ENCODE measurements at regions not wholly inside any gene's neighbourhood (a gene's known extent, or its start where the extent isn't known, plus 50 kb on each side); places are given as distances from the start of the nearest gene placed in this dataset.

DNA sequence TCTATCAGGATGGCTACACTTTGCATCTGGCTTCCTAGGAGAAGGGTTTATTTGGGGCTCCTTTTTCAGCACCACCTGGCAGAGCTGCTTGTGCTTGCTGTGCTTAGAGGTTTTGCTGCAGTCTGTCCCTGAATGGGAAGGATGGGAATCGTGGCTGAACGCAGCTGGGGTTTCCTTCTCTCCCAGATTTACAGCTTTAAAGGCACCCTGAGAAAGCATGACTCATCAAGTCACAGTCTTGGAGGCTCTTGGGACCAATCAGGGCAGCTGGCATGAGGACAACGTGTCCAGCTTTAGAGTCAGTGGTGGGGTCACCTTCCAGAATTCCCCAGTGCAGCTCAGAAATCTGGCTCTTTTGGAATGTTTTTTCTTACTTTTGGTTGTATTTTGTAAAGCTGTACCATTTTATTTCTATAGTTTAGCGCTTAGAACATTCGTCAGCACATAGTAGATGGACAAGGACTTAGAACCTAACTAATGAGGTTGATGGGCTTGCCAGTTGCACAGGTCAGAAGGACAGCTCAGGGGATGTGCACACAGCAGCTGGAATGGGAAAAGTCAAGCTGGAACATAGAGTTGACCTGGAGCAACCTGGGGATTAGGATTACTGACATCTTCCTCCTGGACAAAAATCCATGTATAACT lies 222.6 kb downstream of the PRDM2 start:
- DNase-seq (ENCODE audit: low read depth), result no peak

DNA sequence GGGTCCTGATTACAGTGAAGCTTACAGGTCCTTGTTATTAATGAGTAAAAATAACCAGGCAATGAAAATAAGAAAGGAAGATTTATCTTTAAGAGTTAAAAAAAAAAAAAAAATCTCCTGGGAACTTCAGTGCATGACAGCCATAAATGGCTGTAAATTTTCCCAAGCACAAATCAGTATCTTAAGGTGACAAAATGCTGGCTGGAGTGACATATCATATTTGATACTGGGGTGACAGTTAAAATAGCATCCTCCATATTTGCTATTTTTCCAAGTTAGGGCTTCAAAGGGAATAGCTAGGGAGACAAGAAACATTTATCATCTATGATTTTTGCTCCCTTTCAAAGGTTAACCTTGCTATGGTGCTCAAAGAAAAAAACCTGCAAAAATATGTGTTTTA lies 226.6 kb downstream of the PRDM2 start:
- DNase-seq (ENCODE audit: low read depth), result no peak

DNA sequence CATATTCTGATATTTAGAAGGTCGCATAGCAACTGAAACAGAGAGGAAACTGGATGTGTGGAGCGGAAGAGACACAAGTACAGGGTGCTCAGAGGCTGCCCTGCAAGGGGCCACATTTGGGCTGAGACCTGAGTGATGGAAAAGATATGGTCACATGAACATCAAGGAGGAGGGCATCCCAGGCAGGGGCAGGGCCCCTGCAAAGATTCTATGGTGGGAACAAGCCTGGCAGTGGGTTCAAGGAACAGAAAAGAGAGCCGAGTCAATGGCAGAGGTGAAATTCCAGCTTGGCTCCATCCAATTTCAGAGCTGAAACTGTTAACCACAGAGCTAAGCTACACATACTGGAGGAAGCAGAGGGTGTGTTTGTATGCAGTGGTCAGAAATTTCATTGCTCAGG lies 227.7 kb downstream of the PRDM2 start:
- no peak for DNase-seq (ENCODE audit: low read depth)

DNA sequence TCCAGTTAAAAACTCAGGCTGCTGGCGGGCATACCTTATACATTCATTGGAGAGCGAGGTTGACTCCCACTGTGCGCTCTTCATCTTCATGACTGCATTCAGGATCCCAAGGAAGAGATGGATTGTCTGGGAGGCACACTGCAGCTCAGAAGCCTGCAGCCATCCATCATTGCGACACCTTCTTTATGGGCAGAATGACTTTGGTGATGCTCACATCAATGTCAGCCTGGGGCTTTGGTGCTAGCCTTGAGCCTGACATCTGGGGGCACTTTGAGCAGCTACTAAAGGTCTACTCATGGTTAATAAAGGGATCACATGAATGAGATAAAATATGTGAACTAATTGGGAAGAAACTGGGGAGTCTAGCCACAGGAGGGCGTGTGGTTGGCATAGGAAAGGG lies 229.3 kb downstream of the PRDM2 start:
- DNase-seq (ENCODE audit: low read depth), result no peak

DNA sequence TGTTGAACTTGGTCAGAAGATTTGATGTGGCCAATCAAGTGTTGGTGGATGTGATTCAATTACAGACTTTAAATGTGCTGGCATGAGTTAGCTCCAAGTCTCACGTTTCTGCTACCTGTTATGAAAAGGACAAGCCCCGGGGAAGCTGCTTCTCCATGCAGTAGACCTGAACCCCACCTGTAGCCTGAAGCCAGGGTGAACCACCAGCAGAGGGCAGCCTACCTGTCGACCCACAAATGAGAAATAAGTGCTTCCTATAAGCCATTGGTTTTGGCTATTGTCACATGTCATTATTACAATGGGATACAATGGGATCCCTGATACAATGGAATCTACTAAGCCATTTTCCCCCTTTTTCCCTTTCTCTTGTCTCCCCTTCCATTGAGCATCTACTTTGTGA lies 230.2 kb downstream of the PRDM2 start:
- DNase-seq (ENCODE audit: low read depth), result peak; percentile 5

DNA sequence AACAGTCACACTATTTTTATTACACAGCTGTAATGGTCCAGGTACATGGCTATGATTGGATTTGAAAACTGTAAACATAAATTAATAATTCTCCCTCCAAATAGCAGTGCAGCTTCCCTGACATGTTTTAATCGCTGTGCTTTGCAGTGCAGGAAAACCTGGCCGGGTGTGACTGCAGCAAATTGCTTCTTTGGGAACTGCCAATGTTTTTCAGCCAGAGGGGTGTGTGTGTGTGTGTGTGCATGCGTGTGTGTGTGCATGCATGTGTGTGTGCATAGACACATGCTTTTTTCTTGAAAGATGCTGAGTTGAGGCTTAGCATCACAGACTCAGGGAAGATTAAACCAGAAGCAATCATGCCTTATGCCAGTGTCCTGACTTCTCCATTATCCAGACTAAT lies 231.2 kb downstream of the PRDM2 start:
- DNase-seq (ENCODE audit: low read depth), result no peak

DNA sequence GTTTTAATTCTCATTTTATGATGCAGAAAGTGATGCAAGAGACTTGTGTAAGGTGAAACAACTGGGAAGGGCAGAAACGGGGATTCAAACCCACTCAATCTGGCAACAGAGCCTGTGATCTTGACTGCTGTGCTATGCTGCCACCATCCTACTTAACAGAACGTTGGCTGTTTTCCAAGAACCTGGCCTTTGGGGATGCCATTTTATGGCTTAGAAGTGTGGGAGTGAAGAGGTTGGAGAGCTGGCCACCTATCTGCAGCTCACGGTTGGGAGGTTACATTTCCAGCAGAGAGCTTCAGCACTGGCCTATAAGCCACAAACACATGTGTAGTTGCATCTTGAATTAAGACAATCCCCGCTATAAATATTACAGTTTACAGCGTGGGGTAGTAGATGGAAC lies 235.3 kb downstream of the PRDM2 start:
- no peak for DNase-seq (ENCODE audit: low read depth)

DNA sequence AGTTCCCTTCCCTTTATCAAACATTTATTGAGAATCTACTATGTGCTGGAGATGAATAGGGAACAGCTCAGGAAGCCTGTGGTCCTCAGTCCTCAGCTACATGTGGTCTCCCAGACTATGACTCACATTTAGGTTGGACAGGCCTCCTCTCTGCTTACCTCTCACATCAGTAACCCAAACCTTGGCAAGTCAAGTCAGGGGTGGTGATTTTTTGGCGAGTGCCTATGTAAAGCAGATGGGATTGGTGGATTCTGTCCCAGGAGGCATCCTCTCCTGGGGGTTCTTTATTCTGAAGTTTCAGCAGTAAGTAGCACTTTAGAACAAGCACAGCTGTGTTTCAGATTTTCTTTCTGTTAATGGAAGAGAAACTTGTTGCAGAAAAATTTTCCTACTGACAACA lies 241.3 kb downstream of the PRDM2 start:
- DNase-seq (ENCODE audit: low read depth), result no peak

DNA sequence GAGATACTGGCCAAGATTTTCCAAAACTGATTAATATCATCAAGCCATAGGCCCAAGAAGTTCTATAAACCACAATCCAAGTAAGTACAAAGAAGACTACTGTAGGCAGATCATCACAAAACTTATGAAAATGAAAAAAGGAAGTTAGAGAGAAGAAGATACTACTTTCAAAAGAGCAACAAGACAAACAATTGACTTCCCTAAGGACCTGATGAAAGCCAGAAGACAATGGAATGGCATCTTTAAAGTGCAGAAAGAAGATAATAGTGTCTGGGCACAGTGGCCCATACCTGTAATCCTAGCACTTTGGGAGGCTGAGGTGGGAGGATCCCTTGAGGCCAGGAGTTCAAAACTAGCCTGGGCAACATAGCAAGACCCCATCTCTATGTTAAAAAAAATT lies 243.1 kb downstream of the PRDM2 start:
- DNase-seq (ENCODE audit: low read depth), result no peak

DNA sequence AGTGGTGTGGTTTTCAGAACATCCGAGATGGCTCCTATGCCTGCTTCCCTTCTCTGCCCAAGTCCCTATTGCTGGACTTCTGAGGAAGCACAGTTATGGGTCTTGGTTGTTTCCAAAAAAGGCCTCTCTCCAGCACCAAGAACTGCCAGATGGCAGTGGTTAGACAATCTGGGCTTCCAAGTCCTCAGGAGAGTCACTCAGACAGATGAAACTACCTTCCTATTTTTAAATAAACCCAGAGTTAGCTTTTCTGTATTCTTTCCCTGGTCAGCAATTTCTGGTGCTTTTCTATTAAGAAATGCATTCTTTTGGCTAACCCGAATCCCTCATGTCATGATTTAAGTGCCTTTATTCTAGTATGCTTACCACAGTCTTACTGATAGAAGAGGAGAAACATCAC lies 245.9 kb downstream of the PRDM2 start:
- DNase-seq (ENCODE audit: low read depth), result no peak

DNA sequence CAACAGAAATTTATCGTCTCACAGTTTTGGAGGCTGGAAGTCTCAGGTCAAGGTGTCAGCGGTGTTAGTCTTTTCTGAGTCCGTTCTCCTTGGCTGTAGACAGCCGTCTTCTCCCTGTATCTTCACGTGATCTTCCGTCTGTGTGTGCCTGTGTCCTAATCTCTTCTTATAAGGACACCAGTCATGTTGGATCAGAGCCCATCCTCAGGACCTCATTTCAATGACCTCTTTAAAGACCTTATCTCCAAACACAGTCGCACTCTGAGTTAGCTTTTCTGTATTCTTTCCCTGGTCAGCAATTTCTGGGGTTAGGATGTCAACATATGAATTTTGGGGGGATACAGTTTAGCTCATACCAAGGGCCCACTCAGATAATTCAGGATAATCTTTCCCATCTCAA lies 247.7 kb downstream of the PRDM2 start:
- no peak for DNase-seq (ENCODE audit: low read depth)

DNA sequence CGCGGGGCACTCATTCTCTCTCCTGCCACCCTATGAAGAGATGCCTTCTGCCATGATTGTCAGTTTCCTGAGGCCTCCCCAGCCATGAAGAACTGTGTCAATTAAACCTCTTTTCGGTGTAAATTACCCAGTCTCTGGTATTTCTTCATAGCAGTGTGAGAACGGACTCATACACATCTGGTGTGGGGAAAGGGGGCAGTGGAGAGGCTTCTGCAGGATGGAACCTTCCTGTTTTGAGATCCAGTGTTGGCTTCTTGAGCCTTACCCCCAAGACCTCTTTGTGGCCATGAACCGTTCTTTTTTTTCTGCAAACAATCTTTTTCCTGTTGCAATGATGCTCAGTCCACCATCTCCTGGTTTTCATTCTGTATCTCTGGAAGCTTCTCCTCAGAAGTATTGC lies 248.4 kb downstream of the PRDM2 start:
- no peak for DNase-seq (ENCODE audit: low read depth)

DNA sequence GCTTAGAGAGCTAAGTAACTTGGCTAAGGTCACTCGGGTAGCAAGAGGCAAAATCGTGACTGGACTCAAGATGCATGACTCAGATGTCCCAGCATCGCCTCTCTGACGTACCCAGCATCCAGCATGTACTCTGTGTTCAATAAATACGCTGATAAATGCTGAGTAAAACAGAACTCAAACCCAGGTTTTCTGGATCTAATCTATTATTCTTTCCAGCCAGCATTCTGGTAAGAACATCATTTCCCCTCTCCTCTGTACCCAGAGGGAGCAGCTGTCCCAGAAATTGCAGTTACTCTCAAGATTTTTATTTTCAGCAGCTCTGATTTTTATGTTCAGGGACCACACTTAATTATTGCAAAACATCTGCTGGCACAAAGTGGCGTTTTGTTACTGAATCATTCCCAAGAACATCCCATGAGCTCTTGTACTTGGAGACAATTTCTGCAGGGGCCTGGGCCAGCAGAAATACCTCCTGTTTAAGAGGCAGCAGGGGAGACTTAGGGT lies 249.0 kb downstream of the PRDM2 start:
- DNase-seq (ENCODE audit: low read depth), result no peak

DNA sequence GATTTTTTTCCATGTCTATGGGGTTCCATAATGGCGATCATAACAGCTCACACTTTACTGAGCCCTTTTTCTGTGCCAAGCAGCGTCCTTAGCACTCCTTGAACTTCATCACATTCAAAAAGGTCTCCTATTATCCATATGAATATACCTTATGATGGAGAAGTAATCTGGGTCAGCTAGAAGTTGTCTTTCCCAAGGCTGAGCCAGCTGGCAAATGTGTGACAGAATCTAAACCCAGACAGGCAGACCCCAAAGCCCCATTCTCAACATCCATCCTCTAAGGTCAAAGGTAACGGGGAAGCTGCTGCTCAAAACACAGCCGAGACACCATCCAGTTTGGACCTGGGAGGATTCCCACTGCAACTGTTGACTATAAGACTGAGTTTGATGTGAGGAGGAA lies 249.6 kb downstream of the PRDM2 start:
- DNase-seq (ENCODE audit: low read depth), result no peak

DNA sequence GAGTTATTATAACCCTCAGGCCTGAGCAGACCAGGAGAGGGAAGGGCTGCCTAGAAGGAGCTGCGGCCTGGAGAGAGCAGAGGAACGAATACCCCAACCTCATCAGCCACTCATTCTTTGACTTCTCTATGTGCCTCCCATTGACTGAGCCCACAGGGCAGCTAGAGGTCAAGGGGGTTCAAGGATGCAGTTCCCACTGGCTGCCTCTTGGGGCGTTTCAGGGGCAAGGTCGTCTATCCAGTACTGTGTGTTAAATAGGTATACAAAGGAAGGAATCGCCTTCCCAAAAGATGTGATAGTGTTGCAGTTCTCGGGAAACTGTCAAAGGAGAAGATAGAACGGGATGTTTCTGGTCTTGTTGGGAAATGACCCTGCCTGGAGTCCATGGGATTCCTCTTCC lies 250.6 kb downstream of the PRDM2 start:
- DNase-seq (ENCODE audit: low read depth), result no peak

DNA sequence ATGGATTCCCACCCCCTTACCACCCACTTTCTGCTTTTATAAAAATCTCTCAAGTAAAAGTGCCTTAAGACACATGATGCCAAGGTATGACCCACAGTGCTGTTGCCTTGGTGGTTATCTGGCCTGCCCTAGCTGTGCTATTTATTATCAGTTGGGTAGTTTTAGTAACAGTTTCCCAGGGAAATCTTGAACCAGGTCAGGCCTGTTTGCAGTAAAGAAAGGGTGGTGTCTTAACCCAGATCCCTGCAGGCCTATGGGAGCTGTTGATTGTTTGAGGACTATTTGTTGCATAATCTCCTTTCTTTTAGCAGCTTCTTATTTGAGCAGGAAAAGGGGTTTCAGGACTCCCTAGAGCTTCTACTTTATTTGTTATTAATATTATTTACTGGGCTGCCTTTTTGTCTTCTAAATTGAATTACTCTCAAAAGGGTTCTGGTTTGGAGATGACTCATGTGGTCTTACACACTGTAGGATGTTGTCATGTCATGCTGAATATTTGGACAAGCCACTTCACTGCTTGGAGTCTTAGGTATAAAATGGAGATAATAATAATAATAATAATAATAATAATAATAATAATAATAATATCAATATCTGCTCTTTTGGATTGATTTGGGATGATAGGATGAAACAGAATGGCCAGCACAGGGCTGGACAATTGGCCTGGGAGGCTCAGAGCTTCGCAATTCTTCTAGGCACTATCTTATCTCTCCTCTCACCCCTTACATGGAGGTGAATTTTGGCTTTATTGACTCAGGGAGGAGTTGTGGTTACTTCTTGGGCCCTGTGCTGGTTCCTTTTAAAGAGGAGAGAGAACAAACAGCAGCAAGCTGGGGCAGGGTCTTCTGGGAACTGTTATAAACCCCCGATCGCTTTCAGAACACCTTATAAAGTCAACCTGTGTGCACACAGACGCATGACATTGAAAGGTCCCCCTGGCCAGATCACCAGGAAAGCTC lies 252.1 kb downstream of the PRDM2 start:
- no peak for DNase-seq (ENCODE audit: low read depth)

DNA sequence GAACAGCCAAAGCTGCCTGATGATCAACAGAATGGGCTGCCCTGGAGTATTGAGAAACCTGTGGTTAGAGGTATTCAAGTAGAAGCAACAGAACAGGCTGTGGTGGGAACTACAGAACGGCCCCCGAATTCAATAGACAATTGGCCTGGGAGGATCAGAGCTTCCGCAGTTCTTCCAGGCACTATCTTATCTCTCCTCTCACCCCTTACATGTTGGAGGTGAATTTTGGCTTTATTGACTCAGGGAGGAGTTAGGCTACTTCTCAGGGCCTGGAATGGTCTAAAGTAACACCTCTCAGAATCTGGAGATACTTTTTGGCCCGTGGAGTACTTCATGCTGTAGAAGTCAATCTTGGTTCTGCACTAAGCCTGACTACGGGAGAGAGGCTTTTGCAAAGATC lies 253.0 kb downstream of the PRDM2 start:
- no peak for DNase-seq (ENCODE audit: low read depth)

DNA sequence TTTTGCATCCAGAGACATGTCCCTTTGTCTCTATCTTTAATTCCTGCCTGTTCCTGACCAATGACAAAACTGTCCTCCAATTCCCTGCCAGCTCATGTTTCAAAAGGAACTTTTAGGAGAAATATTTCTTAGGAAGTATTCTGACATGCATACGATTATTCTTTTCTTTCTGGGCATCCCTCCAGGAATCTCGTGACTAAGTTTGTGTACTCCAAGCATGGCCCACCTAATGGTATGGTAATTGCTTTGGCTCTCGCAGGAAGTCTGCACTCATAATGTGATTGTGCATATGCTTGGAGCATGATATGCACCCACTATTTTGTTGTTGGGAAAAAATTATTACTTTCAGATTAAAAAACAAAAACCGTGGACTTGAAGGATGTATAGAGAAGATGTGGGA lies 256.4 kb downstream of the PRDM2 start:
- DNase-seq (ENCODE audit: low read depth), result no peak

DNA sequence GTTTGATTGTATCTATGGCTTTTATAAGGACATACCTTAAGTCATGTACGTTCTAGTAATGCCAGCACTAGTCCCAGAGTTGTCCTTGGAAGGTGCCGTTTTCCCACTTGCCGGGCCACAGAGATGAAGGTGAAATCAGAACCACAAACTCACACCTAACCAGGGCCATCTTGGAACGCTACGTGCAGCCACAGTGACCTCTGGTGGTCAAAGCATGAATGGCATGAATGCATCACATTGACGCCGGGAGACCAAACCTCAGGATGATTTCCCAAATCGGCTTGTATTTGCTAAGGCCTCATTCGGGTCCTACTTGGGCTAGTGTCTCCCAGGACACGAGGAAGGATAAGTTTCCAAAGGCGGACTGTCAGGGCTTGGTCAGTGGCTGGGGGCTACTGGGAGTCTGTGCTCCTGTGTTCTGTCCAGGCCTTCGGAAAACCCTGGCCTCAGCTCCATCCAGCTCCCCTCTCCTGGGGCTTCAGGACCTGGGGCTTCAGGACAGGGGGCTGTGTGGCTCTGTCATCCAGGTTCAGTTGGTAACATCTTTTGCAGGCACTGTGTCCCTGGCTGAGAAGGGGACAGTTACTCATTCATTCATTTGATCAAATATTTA lies 260.5 kb downstream of the PRDM2 start:
- peak; percentile 45 for DNase-seq (ENCODE audit: low read depth)

DNA sequence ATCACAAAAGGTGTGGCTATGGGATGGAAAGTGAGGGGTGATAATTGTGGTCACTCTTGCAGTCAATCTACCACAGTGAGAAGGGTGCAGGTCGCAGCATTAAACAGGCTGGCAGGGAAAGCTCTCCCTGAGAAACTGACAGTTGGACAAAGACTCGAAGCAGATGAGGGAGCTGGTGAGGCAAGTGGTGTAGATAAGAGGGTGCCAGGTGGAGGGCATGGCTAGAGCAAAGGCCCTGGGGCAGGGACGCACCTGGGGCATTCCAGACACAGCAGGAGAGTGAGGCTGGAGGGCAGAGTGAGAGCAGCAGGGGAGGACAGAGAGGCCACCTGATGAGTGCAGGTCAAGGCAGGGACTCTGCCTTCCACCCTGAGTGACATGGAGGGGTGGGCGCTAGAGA lies 264.8 kb downstream of the PRDM2 start:
- DNase-seq (ENCODE audit: low read depth), result no peak

DNA sequence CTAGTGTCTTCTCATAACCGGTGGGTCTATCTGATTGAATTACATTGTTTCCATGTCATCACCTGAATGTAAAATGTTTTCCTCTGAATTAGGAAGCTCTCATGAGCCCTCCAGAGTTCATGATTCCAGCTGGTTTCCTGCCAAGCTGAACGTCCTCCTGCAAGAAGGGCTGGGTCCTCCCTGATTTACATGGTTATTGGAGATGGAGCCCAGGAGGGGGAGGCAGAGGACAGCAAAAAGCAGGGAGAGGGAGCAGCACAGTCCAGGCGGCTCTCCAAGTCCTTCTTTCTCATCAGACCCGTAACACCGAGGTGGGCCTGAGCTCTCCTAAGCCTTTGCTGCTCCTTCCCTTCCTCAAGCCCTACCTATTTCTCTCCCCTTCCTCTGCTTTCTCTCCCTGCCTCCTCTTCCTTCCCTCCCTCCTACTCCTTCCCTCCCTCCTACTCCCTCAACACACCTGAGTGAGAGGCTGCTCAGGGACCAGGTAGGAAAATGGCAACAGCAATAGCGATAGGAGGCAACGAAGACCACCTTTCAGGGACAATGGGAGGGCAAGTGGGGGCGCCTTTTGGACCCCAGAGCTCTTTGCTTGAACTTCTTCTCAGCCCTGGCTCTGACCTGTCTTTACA lies 265.9 kb downstream of the PRDM2 start:
- no peak for DNase-seq (ENCODE audit: low read depth)

DNA sequence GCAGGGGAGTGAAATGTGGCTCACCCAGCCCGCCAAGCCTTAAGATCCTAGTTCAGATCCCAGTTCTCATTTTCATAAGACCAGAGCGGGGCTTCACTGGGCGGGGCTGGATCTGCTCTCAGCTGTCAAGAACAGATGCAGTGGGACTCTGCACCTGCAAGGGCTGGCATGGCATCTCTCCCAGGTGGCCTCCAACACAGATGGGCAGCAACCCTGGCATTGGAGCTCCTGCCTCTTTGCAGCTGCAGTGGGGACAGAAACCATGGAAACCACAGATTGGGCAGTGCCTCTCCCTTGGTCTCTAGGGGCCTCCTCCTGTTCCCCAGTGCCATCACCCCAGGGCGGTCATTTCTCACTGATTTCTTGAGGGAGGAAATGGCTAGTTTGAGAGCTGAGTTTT lies 267.7 kb downstream of the PRDM2 start:
- DNase-seq (ENCODE audit: low read depth), result no peak

DNA sequence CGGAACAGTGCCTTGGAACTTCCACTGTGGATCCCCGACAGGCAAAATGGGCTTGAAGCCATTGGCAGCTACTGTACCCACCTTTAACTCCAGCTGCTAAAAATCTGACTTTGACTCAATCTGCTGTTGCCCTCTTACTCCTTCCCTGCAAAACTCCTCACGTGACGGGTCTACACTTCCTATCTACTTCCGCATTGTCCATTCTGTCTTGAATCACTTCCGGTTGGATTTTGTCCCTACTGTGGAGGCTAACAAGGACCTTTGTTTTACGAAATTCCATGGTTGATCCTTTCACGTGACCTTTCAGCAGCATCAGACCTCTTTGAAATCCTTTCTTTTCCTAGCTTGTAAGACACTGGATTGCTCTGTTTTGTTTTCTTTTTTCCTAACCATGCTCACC lies 268.4 kb downstream of the PRDM2 start:
- DNase-seq (ENCODE audit: low read depth), result no peak

Measured in activated T-cell treated with anti-CD3 and anti-CD28 coated beads for 48 hours (primary cell).